Inflammatory macrophage treated with lipopolysaccharide for 1 hour (primary cell): ENCODE measurements at regions not wholly inside any gene's neighbourhood (a gene's known extent, or its start where the extent isn't known, plus 50 kb on each side); places are given as distances from the start of the nearest gene placed in this dataset.
"Not testable (repeated sequence)": the region's sequence is repeated elsewhere in the genome, so short reads cannot be mapped to it uniquely, and the experiment has no call there.

Experiments used
- DNase-seq, 2 donors: peaks; one replicate each; pipeline ENCODE4 v3.0.0-alpha.2; 2020 to 2022

DNA sequence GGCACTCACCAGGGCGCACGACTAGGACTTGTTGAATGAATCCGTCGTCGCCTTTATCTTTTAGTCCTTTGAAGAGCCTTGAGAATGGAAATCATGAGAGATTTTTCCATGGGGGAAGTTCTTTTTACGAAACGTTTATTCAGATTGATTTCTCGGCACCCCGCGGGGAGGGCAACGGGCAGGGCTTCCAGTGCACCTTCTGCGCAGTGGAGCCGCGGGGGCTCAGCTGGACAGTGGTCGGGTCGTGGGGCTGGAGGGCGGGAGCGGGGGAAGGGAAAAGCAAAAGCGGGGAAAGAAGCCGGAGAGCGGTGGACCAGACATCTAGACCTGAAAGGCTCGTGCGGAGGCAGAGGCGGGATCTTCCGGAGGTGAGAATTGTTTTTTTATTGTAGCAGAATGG, 50.6 kb upstream of the NBPF20 start:
- not testable (repeated sequence) for DNase-seq

DNA sequence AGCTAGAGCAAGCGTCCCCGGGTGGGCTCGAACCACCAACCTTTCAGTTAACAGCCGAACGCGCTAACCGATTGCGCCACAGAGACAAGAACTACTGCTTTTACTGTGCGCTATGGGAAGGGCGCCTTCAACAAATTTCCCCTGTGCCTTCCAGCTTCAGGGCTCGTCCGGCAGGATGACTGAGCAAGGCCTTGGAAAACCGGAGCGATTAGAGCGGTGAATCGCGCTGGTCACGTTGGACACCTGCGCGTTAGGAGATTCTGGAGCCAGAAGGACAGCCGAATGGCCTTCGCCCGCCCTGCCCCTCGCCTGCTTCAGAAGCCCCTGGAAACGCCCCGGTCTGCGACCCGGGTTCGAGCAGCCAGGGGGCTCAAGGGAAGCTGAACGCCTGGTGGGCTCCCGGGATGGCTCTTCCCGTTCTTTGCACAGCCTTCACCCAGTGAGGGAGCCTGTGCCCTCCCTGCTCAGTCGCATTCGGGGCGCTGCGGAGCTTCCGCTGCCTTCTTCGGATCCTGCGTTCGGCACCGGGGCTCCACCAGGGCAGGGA, 50.0 kb upstream of the NBPF20 start:
- not testable (repeated sequence) for DNase-seq
